SK-N-DZ (cell line): ENCODE measurements at regions not wholly inside any gene's neighbourhood (a gene's known extent, or its start where the extent isn't known, plus 50 kb on each side); places are given as distances from the start of the nearest gene placed in this dataset.

Experiments
- DNase-seq: peaks from one replicate; pipeline ENCODE4 v3.0.0-alpha.2; 2015; ENCODE audit warnings: low spot score

- DNase-seq: no peak
Observed at GRCh38 chr21:16580661-16581060, 850.9 kb downstream of the USP25 start.

GRCh38 chr21:16583556-16583955 lies 853.8 kb downstream of the USP25 start:
- no peak for DNase-seq

DNA sequence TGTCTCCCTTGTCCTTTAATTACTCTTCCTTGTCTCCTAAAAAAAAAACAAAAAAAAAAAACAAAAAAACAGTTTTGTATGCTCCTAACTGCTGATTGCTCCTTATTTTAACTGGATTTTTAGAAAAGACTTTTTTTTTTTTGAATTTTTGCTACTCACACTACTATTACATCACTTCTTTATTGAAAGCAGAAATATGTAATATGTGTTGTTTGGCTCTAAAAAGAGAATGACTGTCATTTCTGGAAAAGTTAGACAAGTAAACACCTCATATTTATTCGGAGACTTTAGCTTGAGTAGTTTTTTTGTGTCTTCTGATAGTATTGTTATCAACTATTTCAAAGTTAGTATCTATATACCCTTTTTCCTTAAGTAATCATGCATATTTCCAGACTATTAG lies 855.0 kb downstream of the USP25 start:
- no peak for DNase-seq

DNA sequence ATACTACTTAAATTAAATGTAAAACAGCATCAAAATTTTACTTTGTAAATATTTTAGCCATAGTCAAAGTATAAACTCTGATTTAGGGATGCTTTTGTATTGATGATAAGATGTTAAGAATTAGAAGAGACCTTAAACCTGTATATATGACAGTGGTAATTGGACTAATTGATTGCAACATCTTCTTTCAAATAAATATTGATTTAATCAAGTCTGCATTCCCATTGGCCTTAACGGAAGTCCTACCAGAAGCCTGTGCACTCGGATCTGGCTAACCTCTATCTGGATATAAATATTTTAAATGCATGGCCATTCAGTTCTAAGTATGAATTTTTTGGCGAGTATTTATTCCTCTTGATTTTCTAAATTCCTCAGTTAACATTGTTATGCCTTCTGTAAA lies 856.1 kb downstream of the USP25 start:
- DNase-seq: no peak

DNA sequence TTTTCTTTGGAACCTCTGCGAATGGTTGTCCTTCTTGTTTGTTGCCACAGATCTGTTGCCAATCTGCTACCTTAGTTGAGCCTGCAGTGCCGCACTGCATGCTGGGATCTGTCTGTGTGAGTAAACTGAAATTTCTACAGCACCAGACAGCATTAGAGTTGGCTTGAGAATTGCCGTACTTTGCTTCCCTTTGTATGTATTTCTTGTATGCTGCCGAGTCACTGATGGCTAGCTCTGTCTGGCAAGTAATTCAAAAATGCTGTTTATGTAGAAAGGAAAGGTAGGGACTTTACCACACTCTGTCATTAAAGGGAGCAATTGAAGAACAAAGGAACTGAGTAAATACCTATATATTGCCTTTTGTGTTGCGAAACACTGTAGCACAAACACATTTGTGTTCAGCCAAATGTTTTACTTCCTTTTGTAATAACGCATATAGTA lies 857.4 kb downstream of the USP25 start:
- peak; percentile 34 for DNase-seq

- peak; percentile 54 for DNase-seq
Observed at GRCh38 chr21:16587681-16588375, 858.0 kb downstream of the USP25 start.

DNA sequence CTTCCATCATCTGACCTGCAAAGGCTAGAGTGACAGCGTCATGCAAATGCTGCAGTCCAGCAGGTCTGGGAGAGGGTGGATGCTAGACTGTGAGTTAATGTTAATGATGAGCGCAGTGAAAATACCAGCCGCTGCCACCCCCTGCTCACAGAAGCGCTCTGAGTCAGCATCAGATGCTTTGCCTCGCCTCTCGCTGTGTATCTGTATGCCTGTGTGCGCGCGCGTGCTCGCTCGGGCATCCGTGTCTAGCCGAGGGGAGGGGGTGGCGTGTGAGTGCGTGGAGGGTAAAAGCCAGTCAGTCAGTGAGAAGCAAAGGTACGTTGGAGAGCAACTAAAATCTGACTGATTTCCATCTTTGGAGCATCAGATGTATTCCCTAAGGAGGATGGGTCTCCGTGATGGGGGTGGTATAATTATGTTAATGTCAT lies 858.7 kb downstream of the USP25 start:
- peak; percentile 87 for DNase-seq

DNA sequence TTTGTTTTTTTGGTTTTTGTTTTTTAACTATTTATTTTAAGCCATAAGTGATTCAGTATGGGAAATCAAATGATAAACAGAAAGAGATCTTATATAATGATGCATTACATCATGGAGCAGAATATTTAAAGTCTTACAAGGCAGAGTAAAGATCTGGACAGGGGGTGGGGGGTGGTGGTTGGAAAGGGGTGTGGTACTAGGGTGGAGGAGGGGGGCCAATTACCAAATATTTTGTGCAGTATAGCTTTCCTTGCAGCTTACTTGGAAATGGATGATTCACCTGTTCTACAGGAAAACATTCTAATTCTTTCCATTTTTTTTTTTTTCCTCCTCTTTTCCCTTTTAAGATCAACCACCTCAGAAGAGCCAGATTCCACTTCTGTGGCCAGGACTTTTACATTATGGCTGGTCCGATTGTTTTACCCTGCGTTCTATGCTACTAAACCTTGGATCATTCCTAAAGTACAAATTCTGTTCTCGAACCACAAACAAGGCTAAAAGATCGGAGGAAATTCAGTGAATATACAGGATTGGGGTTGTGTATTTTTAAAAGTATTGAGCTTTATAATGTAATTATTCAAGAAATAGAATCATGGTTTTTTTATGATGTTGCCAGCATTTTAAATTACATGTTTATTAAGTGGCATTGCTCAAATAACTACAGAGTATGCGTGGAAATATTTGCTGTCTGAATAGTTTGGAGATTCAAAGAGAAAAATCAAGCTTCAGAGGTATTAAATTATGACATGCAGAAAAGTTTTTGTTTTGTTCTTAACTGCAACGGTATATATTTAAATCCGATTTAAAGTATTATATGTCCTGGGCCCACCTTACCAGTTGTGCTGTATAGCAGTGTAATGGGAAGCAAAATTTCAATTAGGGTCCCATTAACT lies 859.5 kb downstream of the USP25 start:
- DNase-seq: no peak

DNA sequence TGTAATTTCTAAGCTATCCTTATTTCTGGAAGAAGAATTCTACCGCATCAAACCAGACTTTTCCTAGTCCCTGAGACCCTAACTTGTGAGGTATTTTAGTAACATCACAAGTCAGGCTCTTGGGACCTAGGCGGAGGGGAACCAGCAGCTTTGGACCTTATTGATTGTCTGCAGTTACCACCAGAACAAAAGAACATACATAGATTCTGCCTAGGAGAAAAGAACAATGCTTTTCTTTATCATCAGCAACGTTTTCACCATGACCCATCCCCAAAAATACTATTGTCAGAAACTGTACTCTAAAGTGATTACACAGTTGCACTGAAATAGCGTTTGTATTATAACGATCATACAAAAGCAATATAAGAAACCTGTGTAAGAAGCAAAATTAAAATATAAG lies 860.4 kb downstream of the USP25 start:
- no peak for DNase-seq

GRCh38 chr21:16590641-16591292 lies 861.0 kb downstream of the USP25 start:
- no peak for DNase-seq

GRCh38 chr21:16592381-16592780 lies 862.6 kb downstream of the USP25 start:
- DNase-seq: no peak

DNA sequence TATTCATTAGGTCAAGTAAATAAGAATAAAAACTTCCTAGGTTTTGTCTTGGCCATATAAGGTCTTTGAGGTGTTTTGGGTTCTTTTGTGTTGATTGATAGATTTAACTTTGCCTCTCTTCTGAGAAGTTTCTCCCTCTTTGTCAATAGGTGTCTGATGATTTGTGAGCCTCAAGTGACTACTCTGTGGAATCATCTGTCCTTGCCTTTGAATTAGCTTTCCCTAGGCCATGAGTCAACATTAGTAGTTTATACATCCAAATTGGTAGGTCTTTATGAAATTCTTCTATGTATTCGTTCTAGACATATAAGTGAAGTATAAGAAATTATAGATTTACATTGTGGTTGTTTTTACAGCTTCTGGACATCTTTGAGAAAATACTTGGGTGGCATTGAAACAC lies 864.4 kb downstream of the USP25 start:
- no peak for DNase-seq

DNA sequence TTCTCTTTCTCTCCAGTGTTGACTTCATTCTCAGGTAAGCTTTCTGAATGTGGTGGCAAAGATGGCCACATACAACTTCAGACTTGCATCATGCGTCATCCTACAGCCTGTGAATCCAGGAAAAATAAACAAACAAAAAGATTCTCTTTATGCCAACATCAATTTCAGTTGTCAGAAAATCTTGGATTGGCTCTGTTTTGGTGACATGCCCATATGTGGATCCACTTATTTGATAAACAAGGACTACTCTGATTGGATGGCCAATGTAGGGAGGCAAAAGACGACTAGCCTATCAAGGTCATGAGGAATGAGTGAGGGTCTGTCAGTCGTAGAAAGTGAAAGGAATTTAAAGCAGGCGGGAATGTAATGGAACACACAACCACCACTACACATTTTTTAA lies 866.6 kb downstream of the USP25 start:
- no peak for DNase-seq

DNA sequence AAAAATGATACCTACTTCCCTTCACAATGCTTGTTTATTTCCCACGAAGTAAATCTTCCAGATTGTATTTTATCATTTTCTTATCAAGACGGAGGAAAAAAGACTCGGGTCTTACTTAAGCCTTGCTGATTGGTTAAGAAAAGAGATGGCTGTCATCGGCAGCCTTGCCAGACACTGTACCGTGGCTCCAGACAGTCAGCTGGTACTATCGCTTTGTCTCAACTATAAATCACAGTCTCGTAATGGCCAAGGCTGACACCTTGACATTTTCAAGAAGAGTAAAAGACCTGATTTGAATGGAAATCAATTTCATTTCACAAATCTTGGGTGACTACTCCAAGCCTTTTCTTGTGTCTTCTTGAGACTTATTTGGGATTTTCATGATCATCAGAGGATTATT lies 868.0 kb downstream of the USP25 start:
- peak; percentile 96 for DNase-seq

DNA sequence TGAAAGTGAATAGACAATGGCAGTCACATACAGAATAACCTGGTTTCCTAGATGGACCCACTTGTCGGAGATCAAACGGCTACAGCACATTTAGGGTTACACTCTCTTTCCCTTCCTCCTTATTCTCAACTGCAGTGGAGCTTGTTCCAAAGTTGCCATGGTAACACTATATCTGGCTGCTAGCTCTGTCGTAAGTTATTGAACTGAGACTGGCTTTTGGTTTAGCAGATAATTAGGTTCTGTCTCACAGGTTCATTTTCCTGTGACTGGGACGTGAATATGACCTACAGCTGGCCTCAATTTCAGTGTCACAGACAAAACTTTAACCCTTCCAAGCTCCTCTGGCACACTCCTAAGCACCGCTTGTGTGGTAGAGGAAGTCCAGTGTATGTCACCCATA lies 875.8 kb downstream of the USP25 start:
- DNase-seq: peak; percentile 93

GRCh38 chr21:16606271-16606670 lies 876.5 kb downstream of the USP25 start:
- DNase-seq: no peak

GRCh38 chr21:16608209-16608830 lies 878.5 kb downstream of the USP25 start:
- DNase-seq: no peak

DNA sequence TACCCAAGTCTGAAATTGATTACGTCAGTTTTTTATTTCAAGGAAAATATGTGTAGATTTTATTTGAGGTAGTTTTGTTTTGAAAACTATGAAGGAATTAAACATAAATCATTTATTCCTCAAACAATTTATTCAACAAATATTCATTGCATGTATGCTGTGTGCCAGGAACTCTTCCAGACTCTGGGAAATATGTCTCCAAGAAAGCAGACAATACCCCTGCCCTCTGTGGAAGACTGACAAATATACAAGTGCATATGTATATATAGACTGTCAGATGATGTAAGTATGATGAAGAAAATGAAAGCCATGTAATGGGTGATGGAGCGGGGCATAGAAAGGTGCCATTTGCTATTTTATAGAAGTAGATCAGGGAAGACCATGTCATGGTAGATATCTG lies 889.5 kb downstream of the USP25 start:
- no peak for DNase-seq

DNA sequence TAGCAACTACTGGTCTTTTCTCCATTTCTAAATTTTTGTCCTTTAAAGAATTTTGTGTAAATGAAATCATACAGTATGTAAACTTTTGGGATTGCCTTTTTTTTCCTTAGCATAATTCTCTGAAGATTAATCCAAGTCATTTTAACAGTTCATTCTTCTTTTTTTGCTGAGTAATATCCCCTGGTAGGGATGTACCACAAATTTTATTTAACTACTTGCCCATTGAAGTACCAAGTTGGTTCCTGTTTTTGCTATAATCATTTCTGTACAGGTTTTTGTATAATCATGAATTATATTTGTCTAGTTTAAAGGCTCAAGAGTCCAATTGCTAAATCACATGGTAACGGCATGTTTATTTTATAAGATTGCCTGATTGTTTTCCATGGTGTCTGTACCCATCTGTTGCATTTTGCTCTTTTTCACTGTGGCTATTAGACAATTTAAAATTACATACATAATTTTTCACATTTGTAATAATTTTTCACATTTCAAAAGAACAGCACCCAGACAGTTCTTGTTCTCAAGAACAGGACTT lies 891.1 kb downstream of the USP25 start:
- DNase-seq: no peak

DNA sequence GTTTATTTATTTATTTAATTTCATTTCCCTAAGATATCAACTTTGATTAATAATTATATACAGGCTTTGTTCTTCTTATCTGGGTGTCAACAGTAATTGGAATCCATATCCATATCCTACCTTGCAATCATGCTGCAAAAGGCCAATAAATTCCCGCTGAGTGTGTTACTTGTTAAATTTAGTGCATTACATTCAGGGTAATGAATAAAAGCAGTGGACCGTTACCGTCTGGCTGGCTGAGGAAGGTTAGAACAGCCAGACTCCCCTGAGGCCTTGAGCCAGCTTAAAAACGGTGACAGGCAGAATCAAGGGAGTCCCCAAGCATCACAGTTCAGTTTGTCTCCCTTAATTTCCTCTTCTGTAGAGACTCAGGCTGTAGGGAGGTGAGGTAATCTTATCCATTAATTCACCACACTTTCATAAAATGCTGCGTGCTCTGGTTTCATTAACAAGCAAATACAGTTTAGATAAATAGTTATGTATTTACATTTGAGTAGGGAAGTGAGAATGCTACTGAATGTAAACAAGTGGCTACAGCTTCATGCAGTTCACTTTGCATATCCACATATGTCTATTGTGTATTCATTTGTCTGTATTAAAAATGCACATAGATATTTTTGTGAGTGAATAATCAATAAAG lies 888.2 kb upstream of the CXADR start:
- peak; percentile 35 for DNase-seq

DNA sequence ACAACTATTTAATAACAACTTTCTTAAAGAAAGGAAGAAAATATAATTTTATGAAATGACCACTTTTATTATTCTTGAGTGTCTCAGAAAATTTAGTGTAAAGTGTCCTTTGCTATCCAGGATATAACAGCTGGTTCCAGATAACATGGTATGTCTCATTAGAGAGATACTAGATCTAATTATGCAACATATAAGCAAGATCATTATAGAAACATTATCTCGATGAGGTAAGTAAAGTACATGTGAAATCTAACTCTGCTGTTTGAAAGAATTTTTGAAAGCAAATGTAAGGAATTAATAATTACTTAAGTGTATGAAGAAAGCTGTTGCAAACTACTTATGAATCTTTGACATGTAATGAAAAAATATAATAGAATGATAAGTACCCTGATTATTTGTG lies 887.4 kb upstream of the CXADR start:
- no peak for DNase-seq
